Gastroesophageal sphincter (tissue), 4 donors: ENCODE measurements at regions not wholly inside any gene's neighbourhood (a gene's known extent, or its start where the extent isn't known, plus 50 kb on each side); places are given as distances from the start of the nearest gene placed in this dataset.
"Not testable (repeated sequence)": the region's sequence is repeated elsewhere in the genome, so short reads cannot be mapped to it uniquely, and the experiment has no call there.

ENCODE experiments used
- ATAC-seq: fragments of 150-250 bp; one replicate; pipeline ENCODE4 v1.9.1; 2016; ENCODE audit warnings: mild to moderate bottlenecking, moderate library complexity
- H3K27ac ChIP-seq, 4 donors: fragments of 200-600 bp; sonication (generic) in 3 of 4; 1 replicate in 3 of 4; 2 replicates in 1 of 4; pipeline ENCODE4 v1.5.1; 2016 to 2019
- H3K27me3 ChIP-seq: fragments of 200-600 bp; sonication (generic); one replicate; pipeline ENCODE4 v1.5.1; 2019
- H3K36me3 ChIP-seq, 2 donors: fragments of 200-600 bp; sonication (generic); one replicate each; pipeline ENCODE4 v1.5.1; 2019; ENCODE audit warnings: control low read depth in 1 of 2
- H3K4me1 ChIP-seq, 3 donors: fragments of 200-600 bp; sonication (generic); 1 replicate in 2 of 3; 2 replicates in 1 of 3; pipeline ENCODE4 v1.5.1; 2016 to 2019; ENCODE audit warnings: control low read depth in 2 of 3
- H3K4me3 ChIP-seq, 2 donors: fragments of 200-600 bp; sonication (generic); one replicate each; pipeline ENCODE4 v1.5.1; 2019; ENCODE audit warnings: mild to moderate bottlenecking in 1 of 2, moderate library complexity in 1 of 2
- H3K9me3 ChIP-seq, 3 donors: fragments of 200-600 bp; sonication (generic); one replicate each; pipeline ENCODE4 v1.5.1; 2017 to 2019; ENCODE audit warnings: control low read depth in 2 of 3
- EP300 ChIP-seq: sonication (generic); formaldehyde crosslinking; IDR thresholded peaks from one replicate; pipeline ENCODE4 v1.6.1; 2017; ENCODE audit warnings: antibody characterized with exemption, mild to moderate bottlenecking
- POLR2A ChIP-seq, 2 donors: fragments of 450-650 bp; IDR thresholded peaks; one replicate each; pipeline ENCODE4 v1.6.1; 2017; ENCODE audit warnings: antibody characterized with exemption in 2 of 2, mild to moderate bottlenecking in 2 of 2, moderate library complexity in 1 of 2
- POLR2AphosphoS5 ChIP-seq: sonication (generic); formaldehyde crosslinking; IDR thresholded peaks from one replicate; pipeline ENCODE4 v1.6.1; 2017; ENCODE audit warnings: antibody characterized with exemption
- WGBS, 2 donors: methylation state at CpG; one replicate each; pipeline ENCODE4 v1.1.5; 2018; ENCODE audit warnings: low coverage in 1 of 2; 5-methylcytosine and 5-hydroxymethylcytosine counted together
- TF ChIP-seq, protein P1 (sequence below), 4 experiments: fragments of 200-600 bp in 2 of 4; fragments of 450-650 bp in 2 of 4; sonication (generic) in 1 of 4; IDR thresholded peaks; one replicate each; pipeline ENCODE4 v1.5.1; 2017 to 2019; ENCODE audit warnings: antibody characterized with exemption in 4 of 4, mild to moderate bottlenecking in 2 of 4, moderate library complexity in 2 of 4

DNA sequence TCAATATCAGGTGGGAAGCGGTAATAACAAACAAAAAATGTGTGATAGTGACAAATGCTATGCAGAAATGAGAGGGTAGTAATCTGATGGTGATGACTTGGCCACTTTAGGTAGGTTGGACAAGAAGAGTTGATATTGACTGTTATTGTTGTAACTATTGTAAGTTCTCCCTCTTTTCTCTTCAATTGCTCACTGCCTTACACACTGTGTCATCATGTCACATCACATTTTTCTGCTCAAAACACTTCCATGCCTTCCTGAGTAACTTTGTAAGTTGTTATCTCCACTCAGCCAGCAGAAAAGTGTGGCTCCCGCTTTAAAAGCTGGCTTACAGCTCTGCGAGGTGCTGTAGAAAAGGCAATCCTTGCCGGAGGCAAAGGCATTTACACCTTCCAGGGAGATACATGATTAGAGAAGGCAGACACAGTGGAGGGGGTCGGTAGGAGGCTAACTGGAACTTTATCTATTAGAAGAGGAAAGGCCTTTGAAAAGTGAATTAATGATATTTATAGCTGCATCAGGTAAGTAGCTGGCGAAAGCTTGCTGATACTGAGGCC is 85.2 kb upstream of the CLINT1 start:
- H3K4me1 ChIP-seq, result peaks cover 0 to 7% (median 0%) of the 10 kb centered on the region in 3 donors
- H3K27me3 ChIP-seq, result no peaks in the 10 kb centered on the region
- no peaks in the 10 kb centered on the region for H3K36me3 ChIP-seq
- H3K9me3 ChIP-seq, result no peaks in the 10 kb centered on the region
- TF ChIP-seq POLR2A (IDR thresholded peaks at IDR 0.05), result no peak
- TF ChIP-seq, protein P1, sequence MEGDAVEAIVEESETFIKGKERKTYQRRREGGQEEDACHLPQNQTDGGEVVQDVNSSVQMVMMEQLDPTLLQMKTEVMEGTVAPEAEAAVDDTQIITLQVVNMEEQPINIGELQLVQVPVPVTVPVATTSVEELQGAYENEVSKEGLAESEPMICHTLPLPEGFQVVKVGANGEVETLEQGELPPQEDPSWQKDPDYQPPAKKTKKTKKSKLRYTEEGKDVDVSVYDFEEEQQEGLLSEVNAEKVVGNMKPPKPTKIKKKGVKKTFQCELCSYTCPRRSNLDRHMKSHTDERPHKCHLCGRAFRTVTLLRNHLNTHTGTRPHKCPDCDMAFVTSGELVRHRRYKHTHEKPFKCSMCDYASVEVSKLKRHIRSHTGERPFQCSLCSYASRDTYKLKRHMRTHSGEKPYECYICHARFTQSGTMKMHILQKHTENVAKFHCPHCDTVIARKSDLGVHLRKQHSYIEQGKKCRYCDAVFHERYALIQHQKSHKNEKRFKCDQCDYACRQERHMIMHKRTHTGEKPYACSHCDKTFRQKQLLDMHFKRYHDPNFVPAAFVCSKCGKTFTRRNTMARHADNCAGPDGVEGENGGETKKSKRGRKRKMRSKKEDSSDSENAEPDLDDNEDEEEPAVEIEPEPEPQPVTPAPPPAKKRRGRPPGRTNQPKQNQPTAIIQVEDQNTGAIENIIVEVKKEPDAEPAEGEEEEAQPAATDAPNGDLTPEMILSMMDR (IDR thresholded peaks at IDR 0.05), result no peak
- TF ChIP-seq EP300, result no peak
- no peak for TF ChIP-seq POLR2AphosphoS5
- ATAC-seq, result no peak
- H3K27ac ChIP-seq, result no peak overlapping the region
- WGBS, 2 donors, result 50 to 73% methylated on average over 5 to 6 of the region's 6 CpGs
- no peak overlapping the region for H3K4me3 ChIP-seq

DNA sequence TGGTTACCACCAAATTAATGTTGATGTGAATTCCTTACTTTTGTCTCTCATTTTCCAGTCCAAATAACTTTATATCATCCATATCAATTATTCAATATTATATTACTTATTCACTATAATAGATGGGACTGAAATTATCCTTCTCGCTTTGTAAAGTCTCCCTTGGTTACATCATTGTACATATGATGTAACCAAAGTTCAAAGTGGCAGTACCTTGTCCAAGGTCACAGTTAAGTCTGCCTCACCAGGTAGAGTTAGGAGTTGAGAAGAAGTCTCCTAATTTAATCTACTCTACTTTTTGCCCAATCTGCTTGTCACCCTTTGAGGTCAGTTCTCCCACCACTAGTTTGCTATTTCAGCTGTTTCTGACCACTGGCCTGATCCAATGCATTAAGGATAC is 83.7 kb upstream of the CLINT1 start:
- no peak overlapping the region for H3K27ac ChIP-seq
- no peaks in the 10 kb centered on the region for H3K4me1 ChIP-seq
- H3K27me3 ChIP-seq, result no peaks in the 10 kb centered on the region
- ATAC-seq, result no peak
- WGBS, 2 donors, result 75 to 100% methylated on average over 1 of the region's 1 CpG
- TF ChIP-seq POLR2AphosphoS5 (no peak), EP300 (no peak), POLR2A (IDR thresholded peaks at IDR 0.05) (no peak)
- TF ChIP-seq, protein P1 (IDR thresholded peaks at IDR 0.05), result no peak
- H3K4me3 ChIP-seq, result no peak overlapping the region
- no peaks in the 10 kb centered on the region for H3K36me3 ChIP-seq
- H3K9me3 ChIP-seq, result no peaks in the 10 kb centered on the region

DNA sequence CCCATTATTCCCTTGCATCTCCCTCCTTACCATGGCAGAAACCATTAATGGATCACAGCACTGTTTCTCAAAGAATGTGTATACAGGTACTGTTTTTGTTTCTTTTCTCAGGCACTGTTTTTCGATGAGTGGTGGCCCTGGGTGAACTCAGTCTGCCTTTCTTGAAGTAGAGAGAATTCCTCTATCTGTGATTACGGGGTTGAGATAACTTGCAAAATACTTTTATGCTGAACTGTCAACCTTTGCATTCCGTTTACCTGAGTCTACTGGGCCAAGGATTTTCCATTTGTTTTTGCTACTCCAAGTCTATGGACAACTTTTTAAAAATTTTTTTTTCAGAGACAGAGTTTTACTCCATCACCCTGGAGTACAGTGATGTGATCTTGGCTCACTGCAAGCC is 82.7 kb upstream of the CLINT1 start:
- no peak for ATAC-seq
- H3K9me3 ChIP-seq, result no peaks in the 10 kb centered on the region
- no peaks in the 10 kb centered on the region for H3K4me1 ChIP-seq
- 80 to 97% methylated on average over 3 of the region's 3 CpGs for WGBS, 2 donors
- H3K27ac ChIP-seq, result no peak overlapping the region
- H3K4me3 ChIP-seq, result no peak overlapping the region
- H3K27me3 ChIP-seq, result no peaks in the 10 kb centered on the region
- H3K36me3 ChIP-seq, result no peaks in the 10 kb centered on the region
- TF ChIP-seq EP300, result no peak
- TF ChIP-seq, protein P1 (IDR thresholded peaks at IDR 0.05), result no peak
- TF ChIP-seq POLR2A (IDR thresholded peaks at IDR 0.05), result no peak
- TF ChIP-seq POLR2AphosphoS5, result no peak

DNA sequence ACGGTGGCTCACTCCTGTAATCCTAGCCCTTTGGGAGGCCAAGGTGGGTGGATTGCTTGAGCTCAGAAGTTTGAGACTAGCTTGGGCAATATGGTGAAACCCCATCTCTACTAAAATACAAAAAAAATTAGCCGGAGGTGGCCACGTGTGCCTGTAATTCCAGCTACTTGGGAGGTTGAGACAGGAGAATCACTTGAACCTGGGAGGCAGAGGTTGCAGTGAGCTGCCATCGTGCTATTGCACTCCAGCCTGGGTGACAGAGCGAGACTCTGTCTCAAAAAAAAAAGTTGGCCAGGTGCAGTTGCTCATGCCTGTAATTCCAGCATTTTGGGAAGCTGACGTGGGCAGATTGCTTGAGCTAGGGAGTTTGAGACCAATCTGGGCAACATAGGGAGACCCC is 79.2 kb upstream of the CLINT1 start:
- H3K4me1 ChIP-seq, H3K27ac ChIP-seq, H3K36me3 ChIP-seq, ATAC-seq, H3K9me3 ChIP-seq, H3K27me3 ChIP-seq, H3K4me3 ChIP-seq: not testable (repeated sequence)
- WGBS, 2 donors, result 100% methylated on average over 3 to 4 of the region's 6 CpGs

DNA sequence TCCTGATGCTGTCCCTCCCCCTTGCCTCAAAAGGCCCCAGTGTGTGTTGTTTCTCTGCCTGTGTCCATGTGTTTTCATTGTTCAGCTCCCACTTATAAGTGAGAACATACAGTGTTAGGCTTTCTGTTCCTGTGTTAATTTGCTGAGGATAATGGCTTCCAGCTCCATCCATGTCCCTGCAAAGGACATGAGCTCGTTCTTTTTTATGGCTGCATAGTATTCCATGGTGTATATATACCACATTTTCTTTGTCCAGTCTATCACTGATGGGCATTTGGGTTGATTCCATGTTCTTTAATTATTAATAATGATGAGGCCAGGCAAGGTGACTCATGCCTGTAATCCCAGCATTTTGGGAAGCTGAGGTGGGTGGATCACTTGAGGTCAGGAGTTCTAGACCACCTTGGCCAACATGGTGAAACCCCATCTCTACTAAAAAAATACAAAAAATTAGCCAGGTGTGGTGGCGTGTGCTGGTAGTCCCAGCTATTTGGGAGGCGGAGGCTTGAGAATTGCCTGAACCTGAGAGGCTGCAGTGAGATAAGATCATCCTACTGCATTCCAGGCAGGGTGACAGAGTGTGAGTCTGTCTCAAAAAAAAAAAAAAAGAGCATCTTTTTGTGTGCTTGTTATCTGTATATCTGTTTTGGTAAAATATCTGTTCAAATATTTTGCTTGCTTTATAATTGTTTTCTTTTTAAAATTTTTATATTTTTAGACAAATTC is 78.0 kb upstream of the CLINT1 start:
- H3K27me3 ChIP-seq, H3K27ac ChIP-seq, H3K4me1 ChIP-seq, ATAC-seq, H3K36me3 ChIP-seq, H3K4me3 ChIP-seq, H3K9me3 ChIP-seq: not testable (repeated sequence)
- WGBS, 2 donors, result 71 to 73% methylated on average over 1 to 3 of the region's 3 CpGs

DNA sequence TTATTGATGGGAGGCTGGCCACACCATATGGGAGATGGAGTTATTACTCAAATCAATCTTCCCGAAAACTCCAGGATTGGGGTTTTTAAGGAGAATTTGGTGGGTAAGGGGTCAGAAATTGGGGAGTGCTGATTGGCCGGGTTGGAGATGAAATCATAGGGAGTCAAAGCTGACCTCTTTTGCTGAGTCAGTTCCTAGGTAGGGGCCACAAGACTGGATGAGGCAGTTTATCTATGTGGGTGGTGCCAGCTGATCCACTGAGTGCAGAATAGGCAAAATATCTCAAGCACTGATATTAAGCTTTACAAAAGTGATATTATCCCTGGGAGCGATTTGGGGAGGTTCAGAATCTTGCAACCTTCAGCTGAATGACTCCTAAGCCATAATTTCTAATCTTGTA is 75.7 kb upstream of the CLINT1 start:
- no peaks in the 10 kb centered on the region for H3K36me3 ChIP-seq
- no peak overlapping the region for H3K27ac ChIP-seq
- TF ChIP-seq, protein P1 (IDR thresholded peaks at IDR 0.05), result no peak
- TF ChIP-seq POLR2AphosphoS5 (no peak), EP300 (no peak), POLR2A (IDR thresholded peaks at IDR 0.05) (no peak)
- H3K9me3 ChIP-seq, result peaks cover 0 to 7% (median 0%) of the 10 kb centered on the region in 3 donors
- H3K4me3 ChIP-seq, result no peak overlapping the region
- 87 to 100% methylated on average over 3 of the region's 3 CpGs for WGBS, 2 donors
- H3K4me1 ChIP-seq, result peaks cover 0 to 11% (median 0%) of the 10 kb centered on the region in 3 donors
- no peak for ATAC-seq
- H3K27me3 ChIP-seq, result no peaks in the 10 kb centered on the region
